ENCODE measurements at regions not wholly inside any gene's neighbourhood (a gene's known extent, or its start where the extent isn't known, plus 50 kb on each side); places are given as distances from the start of the nearest gene placed in this dataset.

GRCh38 chr18:26708806-26709716 lies 156.4 kb downstream of the AQP4 start:
- no peak for TF ChIP-seq ZFP3 (CRISPR knock-in tag; IDR thresholded peaks at IDR 0.05)
- no peak for TF ChIP-seq ZFP30 (CRISPR knock-in tag; IDR thresholded peaks at IDR 0.05)
- no peak for TF ChIP-seq CREB5 (CRISPR knock-in tag; IDR thresholded peaks at IDR 0.05; ENCODE audit: low read depth)
- no peak for TF ChIP-seq PATZ1 (CRISPR knock-in tag; IDR thresholded peaks at IDR 0.05; ENCODE audit: borderline replicate concordance)
- no peak for TF ChIP-seq BACH2 (CRISPR knock-in tag; IDR thresholded peaks at IDR 0.05; ENCODE audit: borderline replicate concordance)
- no peak for TF ChIP-seq GLIS3 (CRISPR knock-in tag; IDR thresholded peaks at IDR 0.05)
- no peak for TF ChIP-seq TOX (CRISPR knock-in tag; IDR thresholded peaks at IDR 0.05; ENCODE audit: borderline replicate concordance)
- TF ChIP-seq PPARA (CRISPR knock-in tag; IDR thresholded peaks at IDR 0.05; ENCODE audit: borderline replicate concordance), result no peak
- no peak for TF ChIP-seq RARB (CRISPR knock-in tag; IDR thresholded peaks at IDR 0.05)
- no peak for TF ChIP-seq TSHZ2 (CRISPR knock-in tag; IDR thresholded peaks at IDR 0.05)
- no peak for TF ChIP-seq ZC3H10 (CRISPR knock-in tag; IDR thresholded peaks at IDR 0.05)
- no peak for TF ChIP-seq ZNF70 (CRISPR knock-in tag; IDR thresholded peaks at IDR 0.05)
